HAP-1 (cell line): ENCODE measurements at regions not wholly inside any gene's neighbourhood (a gene's known extent, or its start where the extent isn't known, plus 50 kb on each side); places are given as distances from the start of the nearest gene placed in this dataset.
A peak's percentile ranks its signal among the peaks of the same experiment; 100 is the strongest.
"Not testable (repeated sequence)": the region's sequence is repeated elsewhere in the genome, so short reads cannot be mapped to it uniquely, and the experiment has no call there.

Experiments used
- DNase-seq, 2 experiments: peaks; one replicate each; pipeline ENCODE4 v3.0.0-alpha.2; 2016 to 2020; ENCODE audit warnings: low spot score in 2 of 2
- H3K27me3 ChIP-seq: fragments of 250-450 bp; sonication (Bioruptor Pico); 2 replicates; pipeline ENCODE4 v1.5.1; 2020; ENCODE audit warnings: low read depth, mild to moderate bottlenecking, moderate library complexity
- H3K36me3 ChIP-seq: fragments of 250-450 bp; sonication (Bioruptor Pico); replicated peaks from 2 replicates; pipeline ENCODE4 v1.5.1; 2020; ENCODE audit warnings: mild to moderate bottlenecking
- H3K4me1 ChIP-seq: fragments of 250-450 bp; sonication (Bioruptor Pico); 2 replicates; pipeline ENCODE4 v1.5.1; 2020; ENCODE audit warnings: mild to moderate bottlenecking
- H3K4me3 ChIP-seq: fragments of 250-450 bp; sonication (Bioruptor Pico); 2 replicates; pipeline ENCODE4 v1.5.1; 2020; ENCODE audit warnings: mild to moderate bottlenecking, moderate library complexity
- H3K9me3 ChIP-seq: fragments of 250-450 bp; sonication (Bioruptor Pico); 2 replicates; pipeline ENCODE4 v1.5.1; 2020; ENCODE audit warnings: mild to moderate bottlenecking, moderate library complexity
- in situ Hi-C: fragments of 300-500 bp; cut with MboI; formaldehyde crosslinking; loops from 3 replicates; pipeline ENCODE4 v1.14.3; 2020; ENCODE audit warnings: low sequenced_read_pairs, inconsistent platforms, mixed read lengths

DNA sequence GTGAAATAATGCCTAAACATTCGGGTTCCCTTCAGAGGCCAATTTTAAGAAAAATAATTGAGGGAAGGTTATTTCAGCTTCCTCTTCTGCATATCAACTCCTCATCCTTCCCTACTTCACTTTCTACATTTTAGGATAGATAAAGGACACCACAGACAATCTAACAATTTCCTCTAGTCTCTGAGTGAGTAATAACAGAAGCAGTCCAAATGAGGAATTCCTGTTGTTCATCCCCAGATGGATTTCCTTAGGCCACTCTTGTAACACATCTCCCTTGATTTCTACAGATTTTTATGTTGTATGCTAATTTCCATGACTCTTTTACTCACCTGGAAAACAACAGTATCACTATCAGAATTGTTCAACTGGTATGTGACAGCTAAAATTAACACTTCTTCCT lies 87.7 kb upstream of the LYPLAL1 start:
- H3K4me1 ChIP-seq, result no peaks in the 10 kb centered on the region
- DNase-seq, result no peak
- no peaks in the 10 kb centered on the region for H3K9me3 ChIP-seq
- H3K27me3 ChIP-seq, result no peaks in the 10 kb centered on the region
- H3K4me3 ChIP-seq, result no peak overlapping the region
- no peaks in the 10 kb centered on the region for H3K36me3 ChIP-seq
- in situ Hi-C loops, result no loop called here

DNA sequence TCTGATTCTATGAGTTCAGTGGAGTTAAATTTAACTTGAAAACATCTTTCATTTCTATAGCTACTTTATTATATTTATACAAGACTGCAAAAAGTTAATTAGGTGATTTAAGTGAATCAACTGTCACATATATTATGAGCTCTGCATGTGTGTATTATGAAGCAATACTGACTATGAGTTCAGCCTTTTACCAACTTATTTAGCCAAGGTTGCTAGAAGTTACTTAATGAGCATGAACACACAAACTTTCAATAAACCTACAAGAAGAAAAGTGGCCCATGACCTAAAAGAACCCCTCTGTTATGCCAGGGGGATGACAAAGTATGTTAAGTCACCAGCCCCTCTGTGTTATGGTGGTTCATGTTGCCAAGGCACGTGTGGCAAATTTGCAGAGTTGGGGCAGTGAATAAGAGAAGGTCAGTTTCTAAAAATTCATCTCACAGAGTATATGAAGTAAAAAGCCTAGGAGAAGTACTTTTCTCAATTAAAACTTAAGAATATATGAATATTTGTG lies 86.7 kb upstream of the LYPLAL1 start:
- no peak for DNase-seq
- in situ Hi-C loops, result no loop called here
- no peaks in the 10 kb centered on the region for H3K4me1 ChIP-seq

DNA sequence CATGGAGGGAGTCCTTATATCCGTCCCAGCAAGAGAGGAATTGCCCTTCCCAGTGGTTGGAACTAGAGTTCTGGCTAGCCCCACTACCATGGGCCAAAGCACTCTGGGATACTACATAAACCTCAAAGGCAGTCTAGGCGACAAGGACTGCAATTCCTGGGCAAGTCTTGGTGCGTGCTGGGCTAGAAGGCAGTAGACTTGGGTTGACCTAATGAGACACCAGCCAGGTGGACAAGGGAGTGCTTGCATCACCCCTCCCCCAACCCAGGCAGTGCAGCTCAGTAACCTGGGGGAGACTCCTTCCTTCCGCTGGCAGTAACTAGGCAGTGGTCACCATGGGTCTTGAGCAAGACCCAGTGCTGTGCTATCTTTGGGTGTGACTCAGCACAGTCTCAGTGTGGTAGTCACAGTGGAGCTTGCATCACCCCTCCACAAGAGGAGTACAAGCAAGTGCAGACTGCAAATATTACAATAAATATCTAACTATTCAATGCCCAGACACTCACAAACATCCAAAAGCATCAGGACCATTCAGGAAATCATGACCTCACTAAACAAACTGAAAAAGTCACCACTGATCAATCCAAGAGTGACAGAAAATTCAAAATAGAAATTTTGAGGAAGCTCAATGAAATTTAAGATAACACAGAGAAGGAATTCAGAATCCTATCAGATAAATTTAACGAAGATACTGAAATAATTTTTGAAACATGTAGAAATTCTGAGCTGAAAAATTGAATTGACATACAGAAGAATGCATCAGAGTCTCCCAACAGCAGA lies 84.7 kb upstream of the LYPLAL1 start:
- H3K4me3 ChIP-seq, result no peak overlapping the region
- H3K27me3 ChIP-seq, result no peaks in the 10 kb centered on the region
- H3K9me3 ChIP-seq, result no peaks in the 10 kb centered on the region
- no peaks in the 10 kb centered on the region for H3K36me3 ChIP-seq
- in situ Hi-C loops, result no loop called here
- H3K4me1 ChIP-seq, result no peaks in the 10 kb centered on the region
- DNase-seq, result no peak

More for the DNA sequence above, 86.7 kb upstream of the LYPLAL1 start:
- no peaks in the 10 kb centered on the region for H3K9me3 ChIP-seq
- H3K36me3 ChIP-seq, result no peaks in the 10 kb centered on the region
- no peaks in the 10 kb centered on the region for H3K27me3 ChIP-seq
- no peak overlapping the region for H3K4me3 ChIP-seq

DNA sequence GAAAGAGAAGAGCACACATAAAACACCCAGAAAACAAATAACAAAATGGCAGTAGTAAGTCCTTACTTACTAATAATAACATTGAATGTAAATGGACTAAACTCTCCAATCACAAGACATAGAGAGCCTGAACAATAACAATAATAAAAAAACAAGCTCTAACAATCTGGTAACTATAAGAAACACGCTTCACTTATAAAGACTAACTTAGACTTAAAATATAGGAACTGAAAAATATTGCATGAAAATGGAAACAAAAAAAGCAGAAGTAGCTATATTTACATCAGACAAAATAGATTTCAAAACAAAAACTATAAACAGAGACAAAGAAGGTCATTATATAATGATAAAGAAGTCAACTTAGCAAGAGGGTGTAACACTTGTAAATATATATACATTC lies 83.1 kb upstream of the LYPLAL1 start:
- no peaks in the 10 kb centered on the region for H3K4me1 ChIP-seq
- in situ Hi-C loops, result no loop called here
- H3K36me3 ChIP-seq, result no peaks in the 10 kb centered on the region
- no peak for DNase-seq
- H3K9me3 ChIP-seq, result no peaks in the 10 kb centered on the region
- H3K4me3 ChIP-seq, result no peak overlapping the region
- H3K27me3 ChIP-seq, result no peaks in the 10 kb centered on the region

DNA sequence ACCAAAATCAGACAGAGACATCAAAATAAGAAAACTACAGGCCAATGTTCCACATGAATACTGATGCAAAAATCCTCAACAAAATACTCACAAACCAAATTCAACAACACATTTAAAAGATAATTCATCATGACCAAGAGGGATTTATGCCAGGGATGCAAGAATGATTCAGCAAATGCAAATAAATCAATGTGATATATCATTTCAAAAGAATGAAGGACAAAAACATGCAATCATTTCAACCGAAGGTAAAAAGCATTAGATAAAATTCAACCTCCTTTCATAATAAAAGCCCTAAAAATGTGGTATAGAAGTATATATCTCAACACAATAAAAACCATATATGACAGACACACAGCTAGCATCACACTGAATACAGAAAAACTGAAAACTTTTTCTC lies 81.5 kb upstream of the LYPLAL1 start:
- no peak for DNase-seq
- Histone ChIP-seq H3K27me3 (no peaks in the 10 kb centered on the region), H3K4me3 (no peak overlapping the region), H3K36me3 (no peaks in the 10 kb centered on the region), H3K4me1 (no peaks in the 10 kb centered on the region), H3K9me3 (no peaks in the 10 kb centered on the region)
- in situ Hi-C loops, result no loop called here

DNA sequence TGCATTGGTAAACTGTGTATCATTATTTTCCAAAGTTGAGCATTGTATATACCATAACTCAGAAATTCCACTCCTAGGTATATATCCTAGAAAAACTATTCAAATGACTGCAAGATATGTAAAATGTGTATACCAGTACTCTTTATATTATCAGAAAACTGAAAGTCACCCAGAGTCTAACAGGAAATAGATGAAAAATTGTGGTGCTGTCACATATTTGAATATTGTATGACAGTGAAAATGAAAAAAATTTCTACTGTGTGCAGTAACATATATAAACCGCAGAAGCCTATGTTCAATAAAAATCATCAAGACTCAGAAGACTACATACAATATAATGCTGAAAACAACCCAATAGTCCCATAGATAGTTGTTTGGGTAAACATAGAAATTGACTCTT lies 74.4 kb upstream of the LYPLAL1 start:
- H3K4me1 ChIP-seq, result no peaks in the 10 kb centered on the region
- no peak overlapping the region for H3K4me3 ChIP-seq
- no peaks in the 10 kb centered on the region for H3K27me3 ChIP-seq
- in situ Hi-C loops, result no loop called here
- DNase-seq, result no peak
- no peaks in the 10 kb centered on the region for H3K36me3 ChIP-seq
- H3K9me3 ChIP-seq, result no peaks in the 10 kb centered on the region

DNA sequence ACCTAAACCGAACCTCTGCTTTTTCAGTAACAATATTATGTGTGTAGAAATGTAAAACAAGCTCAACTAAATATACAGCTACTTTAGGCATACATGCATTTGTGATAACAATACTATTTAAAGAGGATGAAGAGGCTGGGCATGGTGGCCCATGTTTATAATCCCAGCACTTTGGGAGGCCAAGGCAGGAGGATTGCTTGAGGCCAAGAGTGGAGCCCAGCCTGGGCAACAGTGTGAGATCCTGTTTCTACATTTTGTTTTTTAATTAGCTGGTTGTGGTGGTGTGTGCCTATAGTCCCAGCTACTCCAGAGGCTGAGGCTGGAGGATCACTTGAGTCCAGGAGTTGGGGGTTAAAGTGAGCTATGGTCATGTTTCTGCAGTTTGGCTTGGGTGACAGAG lies 73.6 kb upstream of the LYPLAL1 start:
- no peaks in the 10 kb centered on the region for H3K36me3 ChIP-seq
- H3K9me3 ChIP-seq, result no peaks in the 10 kb centered on the region
- H3K4me3 ChIP-seq, result no peak overlapping the region
- H3K4me1 ChIP-seq, result no peaks in the 10 kb centered on the region
- no peak for DNase-seq
- H3K27me3 ChIP-seq, result no peaks in the 10 kb centered on the region
- in situ Hi-C loops, result no loop called here

DNA sequence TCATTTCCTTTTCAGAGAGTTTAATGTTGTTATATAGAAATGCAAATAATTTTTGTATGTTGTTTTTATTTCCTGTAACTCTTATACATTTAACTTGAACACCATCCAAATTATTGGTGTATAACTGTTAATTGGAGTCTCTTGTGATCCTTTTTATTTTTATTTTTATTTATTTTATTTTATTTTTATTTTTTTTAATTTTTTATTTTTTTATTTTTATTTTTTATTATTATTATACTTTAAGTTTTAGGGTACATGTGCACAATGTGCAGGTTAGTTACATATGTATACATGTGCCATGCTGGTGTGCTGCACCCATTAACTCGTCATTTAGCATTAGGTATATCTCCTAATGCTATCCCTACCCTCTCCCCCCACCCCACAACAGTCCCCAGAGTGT lies 71.2 kb upstream of the LYPLAL1 start:
- H3K4me3 ChIP-seq, DNase-seq, H3K27me3 ChIP-seq, H3K9me3 ChIP-seq, H3K4me1 ChIP-seq, in situ Hi-C loops, H3K36me3 ChIP-seq: not testable (repeated sequence)

DNA sequence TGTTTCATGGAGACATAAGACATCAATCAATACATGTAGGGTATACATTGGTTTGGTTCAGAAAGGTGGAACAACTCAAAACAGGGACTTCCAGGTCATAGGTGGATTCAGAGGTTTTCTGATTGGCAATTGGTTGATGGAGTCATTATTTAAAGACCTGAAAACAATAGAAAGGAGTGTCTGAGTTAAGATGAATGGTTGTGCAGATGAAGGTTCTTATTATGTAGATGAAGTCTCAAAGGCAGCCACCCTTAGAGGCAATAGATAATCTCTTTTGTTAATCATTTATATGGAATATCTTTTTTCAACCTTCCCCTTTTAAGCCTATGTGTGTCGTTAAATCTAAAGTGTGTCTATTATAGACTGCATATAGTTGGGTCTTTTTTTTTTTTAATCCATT lies 67.8 kb upstream of the LYPLAL1 start:
- Histone ChIP-seq H3K27me3 (no peaks in the 10 kb centered on the region), H3K4me1 (peaks cover 2% of the 10 kb centered on the region; the same call in 1 of the 2 replicates), H3K9me3 (no peaks in the 10 kb centered on the region; the same call in 1 of the 2 replicates), H3K36me3 (no peaks in the 10 kb centered on the region), H3K4me3 (no peak overlapping the region)
- peak in 1 of 2 experiments; percentile 83 for DNase-seq
- in situ Hi-C loops, result no loop called here

DNA sequence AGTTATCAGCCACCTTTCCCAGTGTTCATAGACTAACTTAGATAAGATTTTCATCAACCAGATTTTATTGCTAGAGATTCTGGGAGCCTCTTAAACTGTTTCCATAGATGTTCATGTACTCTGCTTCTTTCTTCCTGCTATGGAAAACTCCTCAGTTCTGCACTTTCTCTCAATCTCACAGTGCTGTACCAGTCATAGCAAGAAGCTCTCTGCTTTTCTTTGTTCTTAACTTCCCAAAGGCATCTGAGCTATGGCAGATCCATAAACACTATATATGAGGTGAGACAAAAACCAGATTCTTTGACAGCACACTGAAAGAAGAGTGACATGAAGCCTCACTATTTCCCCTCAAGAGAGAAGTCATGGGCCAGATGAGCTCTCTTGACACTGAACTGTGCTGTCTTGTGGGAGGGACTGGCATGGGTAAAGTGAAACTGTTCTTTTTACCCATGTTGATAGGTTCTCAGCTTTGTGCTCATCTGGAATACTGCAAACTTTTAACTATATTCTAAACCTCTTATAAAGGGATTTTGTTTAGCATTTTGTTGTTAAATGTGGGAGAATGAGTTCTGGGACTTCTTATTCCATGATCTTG lies 64.2 kb upstream of the LYPLAL1 start:
- in situ Hi-C loops, result no loop called here
- DNase-seq, result no peak
- no peaks in the 10 kb centered on the region; the same call in 1 of the 2 replicates for H3K9me3 ChIP-seq
- H3K36me3 ChIP-seq, result no peaks in the 10 kb centered on the region
- peaks cover 2% of the 10 kb centered on the region; the same call in 1 of the 2 replicates for H3K4me1 ChIP-seq
- H3K27me3 ChIP-seq, result no peaks in the 10 kb centered on the region
- no peak overlapping the region for H3K4me3 ChIP-seq

DNA sequence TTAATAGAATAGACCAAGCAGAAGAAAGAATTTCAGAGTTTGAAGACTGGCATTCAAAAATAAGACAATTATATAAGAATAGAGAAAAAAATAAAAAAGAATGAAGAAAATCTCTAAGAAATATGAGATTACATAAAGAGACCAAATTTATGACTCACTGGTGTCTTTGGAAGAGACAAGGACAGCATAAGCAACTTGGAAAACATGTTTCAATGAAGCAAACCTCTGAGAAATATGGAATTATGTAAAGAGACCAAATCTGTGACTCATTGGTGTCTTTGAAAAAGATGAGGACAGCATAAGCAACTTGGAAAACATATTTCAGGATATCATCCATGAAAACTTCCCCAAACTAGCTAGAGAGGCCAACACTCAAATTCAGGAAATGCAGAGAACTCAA lies 60.4 kb upstream of the LYPLAL1 start:
- in situ Hi-C loops, result no loop called here
- DNase-seq, result no peak

DNA sequence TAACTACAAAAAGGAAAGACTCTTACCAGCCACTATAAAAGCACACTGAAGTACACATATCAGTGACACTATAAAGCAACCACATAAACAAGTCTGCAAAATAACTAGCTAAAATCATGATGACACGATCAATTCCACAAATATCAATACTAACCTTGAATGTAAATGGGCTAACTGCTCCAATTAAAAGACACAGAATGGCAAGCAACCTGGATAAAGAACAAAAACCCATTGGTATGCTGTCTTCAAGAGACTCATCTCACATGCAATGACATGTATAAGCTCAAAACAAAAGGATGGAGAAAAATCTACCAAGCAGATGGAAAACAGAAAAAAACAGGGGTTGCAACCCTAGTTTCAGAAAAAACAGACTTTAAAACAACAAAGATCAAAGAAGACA lies 59.7 kb upstream of the LYPLAL1 start:
- in situ Hi-C loops, result no loop called here
- no peaks in the 10 kb centered on the region for H3K36me3 ChIP-seq
- H3K27me3 ChIP-seq, result no peaks in the 10 kb centered on the region
- no peaks in the 10 kb centered on the region for H3K4me1 ChIP-seq
- H3K9me3 ChIP-seq, result no peaks in the 10 kb centered on the region
- no peak overlapping the region for H3K4me3 ChIP-seq
- DNase-seq, result no peak

More for the DNA sequence above, 60.4 kb upstream of the LYPLAL1 start:
- Histone ChIP-seq H3K4me1 (no peaks in the 10 kb centered on the region), H3K9me3 (no peaks in the 10 kb centered on the region), H3K27me3 (no peaks in the 10 kb centered on the region), H3K4me3 (no peak overlapping the region), H3K36me3 (no peaks in the 10 kb centered on the region)

DNA sequence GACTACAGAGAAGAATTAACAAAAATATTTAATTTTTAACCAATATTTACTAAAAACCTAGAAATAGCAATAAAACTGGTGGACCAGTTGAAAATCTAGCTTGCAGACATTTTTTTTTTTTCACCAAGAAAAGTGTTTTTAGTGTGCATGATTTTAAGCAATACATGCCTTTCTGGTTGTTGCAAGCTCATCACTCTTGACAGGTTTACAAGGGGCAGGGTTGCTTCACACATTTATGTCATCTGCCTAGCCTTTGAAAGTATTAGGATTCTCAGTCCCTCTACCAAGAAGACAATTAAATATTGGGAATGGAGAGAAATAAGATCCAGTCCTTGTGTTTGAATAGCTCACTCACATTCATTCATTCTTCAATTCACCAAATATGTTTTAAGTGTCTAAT lies 53.8 kb upstream of the LYPLAL1 start:
- in situ Hi-C loops, result no loop called here
- no peaks in the 10 kb centered on the region for H3K36me3 ChIP-seq
- H3K4me1 ChIP-seq, result peaks cover 9% of the 10 kb centered on the region; the same call in 1 of the 2 replicates
- H3K4me3 ChIP-seq, result no peak overlapping the region
- H3K27me3 ChIP-seq, result no peaks in the 10 kb centered on the region
- DNase-seq, result no peak
- no peaks in the 10 kb centered on the region for H3K9me3 ChIP-seq
